ENCODE measurements at regions not wholly inside any gene's neighbourhood (a gene's known extent, or its start where the extent isn't known, plus 50 kb on each side); places are given as distances from the start of the nearest gene placed in this dataset.
"Not testable (repeated sequence)": the region's sequence is repeated elsewhere in the genome, so short reads cannot be mapped to it uniquely, and the experiment has no call there.

DNA sequence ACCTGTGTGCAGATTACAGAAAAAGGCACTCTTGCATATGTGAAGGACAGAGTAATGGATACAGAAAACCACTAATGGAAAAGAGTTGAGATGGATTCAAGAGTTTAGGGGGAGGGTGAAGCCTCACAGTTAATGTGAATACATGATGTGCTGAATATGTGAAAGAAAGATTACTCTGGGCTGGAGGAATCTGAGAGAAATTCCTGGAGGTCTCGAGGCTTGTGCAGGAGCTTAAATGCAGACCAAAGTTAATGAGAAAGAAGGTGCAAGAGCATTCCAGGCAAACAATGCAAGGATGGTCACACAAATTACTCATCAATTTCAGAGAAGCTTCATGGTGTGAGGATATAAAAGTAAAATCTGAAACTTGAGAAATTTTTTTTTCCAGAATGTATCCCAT lies 768.8 kb downstream of the STPG2 start:
- Histone ChIP-seq H3K27ac (no peak overlapping the region), H3K4me3 (no peak overlapping the region), H3K9ac (no peak overlapping the region), H3K4me1 (no peaks in the 10 kb centered on the region), H3K4me2 (no peak overlapping the region), H3K9me3 (replicated peaks in 1 of 11) (no peaks in the 10 kb centered on the region; a peak in 1 of 22 replicates), H4K20me1 (no peaks in the 10 kb centered on the region), H3K36me3 (no peaks in the 10 kb centered on the region), H3K27me3 (no peaks in the 10 kb centered on the region)
- TF ChIP-seq Cebpa-rat (IDR thresholded peaks at IDR 0.05): no peak

- no peaks in the 10 kb centered on the region for H4K20me1 ChIP-seq
- no peaks in the 10 kb centered on the region for H3K4me1 ChIP-seq
- no peaks in the 10 kb centered on the region for H3K27me3 ChIP-seq
- no peak overlapping the region for H3K4me3 ChIP-seq
- H3K36me3 ChIP-seq: no peaks in the 10 kb centered on the region
- no peak for TF ChIP-seq Cebpa-rat (IDR thresholded peaks at IDR 0.05)
- H3K9me3 ChIP-seq (replicated peaks in 1 of 11): 0 out of 22 replicates have a peak, but pooled peaks cover 0 to 3% (median 0%) of the 10 kb centered on the region in 11 experiments
- H3K4me2 ChIP-seq: no peak overlapping the region
- no peak overlapping the region for H3K27ac ChIP-seq
- H3K9ac ChIP-seq: no peak overlapping the region
Observed at GRCh38 chr4:97386969-97387368, 756.3 kb downstream of the STPG2 start.

- no peak for TF ChIP-seq Cebpa-rat (IDR thresholded peaks at IDR 0.05)
- no peaks in the 10 kb centered on the region for H4K20me1 ChIP-seq
- no peaks in the 10 kb centered on the region for H3K27me3 ChIP-seq
- no peaks in the 10 kb centered on the region for H3K9me3 ChIP-seq (replicated peaks in 1 of 11)
- H3K9ac ChIP-seq: no peak overlapping the region
- H3K4me3 ChIP-seq: no peak overlapping the region
- peaks cover 0 to 7% (median 0%) of the 10 kb centered on the region in 10 experiments; a peak in 3 of 20 replicates for H3K4me1 ChIP-seq
- no peaks in the 10 kb centered on the region for H3K36me3 ChIP-seq
- H3K4me2 ChIP-seq: no peak overlapping the region
- H3K27ac ChIP-seq: no peak overlapping the region
Observed at GRCh38 chr4:97394653-97395052, 748.6 kb downstream of the STPG2 start.

DNA sequence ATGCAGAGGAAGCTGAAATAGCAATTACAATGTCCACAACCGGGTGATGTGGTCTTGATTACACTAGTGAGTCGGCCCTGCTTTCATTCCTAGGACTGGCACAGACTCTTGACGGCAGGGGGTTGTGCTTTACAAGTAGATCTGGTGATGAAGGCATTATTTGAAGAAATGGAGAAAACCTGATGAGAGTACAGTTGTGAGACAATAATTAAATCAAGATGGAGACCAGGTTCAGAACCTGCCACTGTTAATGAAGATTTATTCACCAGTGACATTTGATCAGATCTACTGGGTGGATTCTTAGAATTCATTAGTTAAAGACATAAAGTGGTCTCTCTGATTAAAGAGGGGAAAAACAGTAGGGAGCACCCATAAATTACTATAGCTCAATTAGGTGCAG lies 747.2 kb downstream of the STPG2 start:
- Histone ChIP-seq H3K27me3 (no peaks in the 10 kb centered on the region), H3K4me3 (no peak overlapping the region), H3K36me3 (no peaks in the 10 kb centered on the region), H3K27ac (no peak overlapping the region), H3K4me2 (no peak overlapping the region), H3K9me3 (replicated peaks in 1 of 11) (no peaks in the 10 kb centered on the region), H3K4me1 (peaks cover 0 to 7% (median 0%) of the 10 kb centered on the region in 10 experiments; a peak in 3 of 20 replicates), H4K20me1 (no peaks in the 10 kb centered on the region), H3K9ac (no peak overlapping the region)
- no peak for TF ChIP-seq Cebpa-rat (IDR thresholded peaks at IDR 0.05)

DNA sequence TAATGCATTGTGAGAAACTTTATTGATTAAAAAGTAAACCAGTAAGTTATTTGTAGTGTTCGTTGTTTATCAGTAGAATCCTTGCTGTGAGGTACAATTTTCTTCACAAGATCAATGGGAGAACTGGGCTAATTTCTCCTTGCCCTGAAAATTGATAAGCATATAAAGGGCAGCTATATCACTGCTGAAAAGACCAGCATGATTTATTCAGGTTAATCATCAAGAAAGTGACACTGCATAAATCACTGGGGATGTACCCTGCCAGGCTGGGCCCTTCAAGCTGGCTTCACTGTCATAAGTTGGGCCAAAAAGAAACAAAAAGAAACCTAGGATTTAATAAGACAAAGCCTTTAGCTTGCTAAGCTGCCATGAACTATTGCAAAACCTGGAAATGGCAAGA lies 746.7 kb downstream of the STPG2 start:
- H3K27ac ChIP-seq: no peak overlapping the region
- H3K9me3 ChIP-seq (replicated peaks in 1 of 11): no peaks in the 10 kb centered on the region
- TF ChIP-seq Cebpa-rat (IDR thresholded peaks at IDR 0.05): no peak
- H3K4me1 ChIP-seq: peaks cover 0 to 7% (median 0%) of the 10 kb centered on the region in 10 experiments; a peak in 3 of 20 replicates
- H3K4me2 ChIP-seq: no peak overlapping the region
- no peaks in the 10 kb centered on the region for H4K20me1 ChIP-seq
- no peak overlapping the region for H3K9ac ChIP-seq
- no peak overlapping the region for H3K4me3 ChIP-seq
- H3K36me3 ChIP-seq: no peaks in the 10 kb centered on the region
- no peaks in the 10 kb centered on the region for H3K27me3 ChIP-seq

- no peaks in the 10 kb centered on the region for H3K4me1 ChIP-seq
- H3K4me3 ChIP-seq: no peak overlapping the region
- H3K36me3 ChIP-seq: no peaks in the 10 kb centered on the region
- no peak overlapping the region for H3K4me2 ChIP-seq
- H3K9ac ChIP-seq: no peak overlapping the region
- no peaks in the 10 kb centered on the region for H3K27me3 ChIP-seq
- no peak overlapping the region for H3K27ac ChIP-seq
- H3K9me3 ChIP-seq (replicated peaks in 1 of 11): no peaks in the 10 kb centered on the region
- no peaks in the 10 kb centered on the region for H4K20me1 ChIP-seq
- TF ChIP-seq Cebpa-rat (IDR thresholded peaks at IDR 0.05): no peak
Observed at GRCh38 chr4:97404876-97405523, 738.3 kb downstream of the STPG2 start.

- Histone ChIP-seq H3K36me3 (no peaks in the 10 kb centered on the region), H3K27ac (no peak overlapping the region), H4K20me1 (no peaks in the 10 kb centered on the region), H3K4me1 (no peaks in the 10 kb centered on the region), H3K4me2 (no peak overlapping the region), H3K27me3 (no peaks in the 10 kb centered on the region), H3K9ac (no peak overlapping the region), H3K4me3 (no peak overlapping the region), H3K9me3 (replicated peaks in 1 of 11) (0 out of 22 replicates have a peak, but pooled peaks cover 0 to 7% (median 0%) of the 10 kb centered on the region in 11 experiments)
- no peak for TF ChIP-seq Cebpa-rat (IDR thresholded peaks at IDR 0.05)
Observed at GRCh38 chr4:97411356-97411755, 731.9 kb downstream of the STPG2 start.

GRCh38 chr4:97412331-97412730 lies 730.9 kb downstream of the STPG2 start:
- H3K4me3 ChIP-seq: no peak overlapping the region
- no peak overlapping the region for H3K27ac ChIP-seq
- no peaks in the 10 kb centered on the region for H3K27me3 ChIP-seq
- 0 out of 22 replicates have a peak, but pooled peaks cover 0 to 7% (median 0%) of the 10 kb centered on the region in 11 experiments for H3K9me3 ChIP-seq (replicated peaks in 1 of 11)
- H3K4me1 ChIP-seq: no peaks in the 10 kb centered on the region
- no peak overlapping the region for H3K4me2 ChIP-seq
- no peaks in the 10 kb centered on the region for H4K20me1 ChIP-seq
- no peaks in the 10 kb centered on the region for H3K36me3 ChIP-seq
- H3K9ac ChIP-seq: no peak overlapping the region
- TF ChIP-seq Cebpa-rat (IDR thresholded peaks at IDR 0.05): no peak

- no peaks in the 10 kb centered on the region for H3K27me3 ChIP-seq
Observed at GRCh38 chr4:97414161-97414560, 729.1 kb downstream of the STPG2 start.

DNA sequence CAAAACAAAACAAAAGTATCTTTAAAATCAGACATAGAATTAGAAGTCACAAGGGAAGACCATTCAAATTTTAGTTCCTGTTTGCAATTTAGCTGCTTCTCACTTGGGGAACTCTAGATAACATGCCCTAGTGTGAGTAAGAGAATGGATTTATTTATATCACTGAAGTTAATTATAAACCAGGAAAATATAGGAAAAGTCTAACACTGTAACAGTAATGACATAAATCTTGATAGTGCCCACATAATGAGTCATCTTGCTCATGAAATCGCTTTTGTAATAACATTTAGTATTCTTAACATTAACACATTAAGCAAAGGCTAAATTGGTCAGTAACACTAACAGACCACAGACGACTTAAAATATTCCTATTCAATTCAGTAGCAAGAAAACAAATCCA lies 710.7 kb downstream of the STPG2 start:
- H3K9ac ChIP-seq: no peak overlapping the region
- H3K27ac ChIP-seq: no peak overlapping the region
- no peak overlapping the region for H3K4me3 ChIP-seq
- no peaks in the 10 kb centered on the region for H3K36me3 ChIP-seq
- H3K4me2 ChIP-seq: no peak overlapping the region
- no peak for TF ChIP-seq Cebpa-rat (IDR thresholded peaks at IDR 0.05)
- no peaks in the 10 kb centered on the region for H3K27me3 ChIP-seq
- peaks cover 5 to 19% (median 11%) of the 10 kb centered on the region in 11 experiments; a peak in 14 of 22 replicates for H3K9me3 ChIP-seq (replicated peaks in 1 of 11)
- H3K4me1 ChIP-seq: no peaks in the 10 kb centered on the region
- H4K20me1 ChIP-seq: no peaks in the 10 kb centered on the region

More at GRCh38 chr4:97414161-97414560, 729.1 kb downstream of the STPG2 start:
- Histone ChIP-seq H3K36me3 (no peaks in the 10 kb centered on the region), H3K4me2 (no peak overlapping the region), H3K27ac (no peak overlapping the region), H3K9me3 (replicated peaks in 1 of 11) (peaks cover 0 to 12% (median 0%) of the 10 kb centered on the region in 11 experiments; a peak in 6 of 22 replicates), H3K9ac (no peak overlapping the region), H3K4me3 (no peak overlapping the region), H4K20me1 (no peaks in the 10 kb centered on the region), H3K4me1 (no peaks in the 10 kb centered on the region)
- TF ChIP-seq Cebpa-rat (IDR thresholded peaks at IDR 0.05): no peak

DNA sequence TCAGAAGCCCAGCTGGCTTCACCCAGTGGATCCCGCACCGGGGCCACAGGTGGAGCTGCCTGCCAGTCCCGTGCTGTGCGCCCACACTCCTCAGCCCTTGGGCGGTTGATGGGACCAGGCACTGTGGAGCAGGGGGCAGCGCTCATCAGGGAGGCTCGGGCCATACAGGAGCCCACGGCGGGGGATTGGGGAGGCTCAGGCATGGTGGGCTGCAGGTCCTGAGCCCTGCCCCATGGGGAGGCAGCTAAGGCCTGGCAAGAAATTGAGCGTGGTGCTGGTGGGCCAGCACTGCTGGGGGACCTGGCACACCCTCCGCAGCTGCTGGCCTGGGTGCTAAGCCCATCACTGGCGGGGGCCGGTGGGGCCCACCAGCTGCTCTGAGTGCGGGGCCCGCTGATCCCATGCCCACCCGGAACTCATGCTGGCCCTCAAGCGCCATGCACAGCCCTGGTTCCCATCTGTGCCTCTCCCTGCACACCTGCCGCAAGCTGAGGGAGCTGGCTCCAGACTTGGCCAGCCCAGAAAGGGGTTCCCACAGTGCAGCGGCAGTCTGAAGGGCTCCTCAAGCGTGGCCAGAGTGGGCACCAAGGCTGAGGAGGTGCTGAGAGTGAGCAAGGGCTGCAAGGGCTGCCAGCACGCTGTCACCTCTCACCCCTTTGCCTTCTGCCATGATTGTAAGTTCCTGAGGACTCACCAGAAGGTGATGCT lies 705.1 kb downstream of the STPG2 start:
- not testable (repeated sequence) for H3K27ac ChIP-seq, H3K4me2 ChIP-seq, H3K4me3 ChIP-seq, H3K9ac ChIP-seq, H3K27me3 ChIP-seq, H4K20me1 ChIP-seq, H3K4me1 ChIP-seq, H3K36me3 ChIP-seq
- H3K9me3 ChIP-seq (replicated peaks in 1 of 11): peaks cover 5 to 29% (median 18%) of the 10 kb centered on the region in 11 experiments; a peak in 18 of 22 replicates

Data from BLaER1 treated with 17β-estradiol and CSF1 and Interleukin-3, amounts not matched to agents 10 nM and 100 nM (cell line).